Nephron (organoid): ENCODE measurements at regions not wholly inside any gene's neighbourhood (a gene's known extent, or its start where the extent isn't known, plus 50 kb on each side); places are given as distances from the start of the nearest gene placed in this dataset.
"Not testable (repeated sequence)": the region's sequence is repeated elsewhere in the genome, so short reads cannot be mapped to it uniquely, and the experiment has no call there.

ENCODE experiments used
- H3K27ac Mint-ChIP-seq, 3 experiments: 2 replicates each; pipeline ENCODE4 v1.8.0; 2020; ENCODE audit warnings: mixed read lengths in 3 of 3, mild to moderate bottlenecking in 2 of 3, moderate library complexity in 1 of 3
- H3K27me3 Mint-ChIP-seq: 2 replicates; pipeline ENCODE4 v1.8.0; 2021; ENCODE audit warnings: low read depth, mild to moderate bottlenecking, moderate library complexity, mixed read lengths
- H3K36me3 Mint-ChIP-seq: 2 replicates; pipeline ENCODE4 v1.8.0; 2020; ENCODE audit warnings: low read depth, mixed read lengths
- H3K4me1 Mint-ChIP-seq: 2 replicates; pipeline ENCODE4 v1.8.0; 2020; ENCODE audit warnings: mixed read lengths
- H3K4me3 Mint-ChIP-seq, 3 experiments: 2 replicates each; pipeline ENCODE4 v1.8.0; 2020; ENCODE audit warnings: mild to moderate bottlenecking in 3 of 3, mixed read lengths in 3 of 3, moderate library complexity in 2 of 3
- H3K9me3 Mint-ChIP-seq: 2 replicates; pipeline ENCODE4 v1.8.0; 2020; ENCODE audit warnings: mixed read lengths
- TF ChIP-seq, protein P1 (sequence below), 3 experiments: fragments of 200-600 bp; sonication (generic); IDR thresholded peaks; one replicate each; pipeline ENCODE4 v1.5.0; 2021; ENCODE audit warnings: antibody characterized with exemption in 3 of 3; ENCODE audit not compliant: unreplicated experiment in 3 of 3

DNA sequence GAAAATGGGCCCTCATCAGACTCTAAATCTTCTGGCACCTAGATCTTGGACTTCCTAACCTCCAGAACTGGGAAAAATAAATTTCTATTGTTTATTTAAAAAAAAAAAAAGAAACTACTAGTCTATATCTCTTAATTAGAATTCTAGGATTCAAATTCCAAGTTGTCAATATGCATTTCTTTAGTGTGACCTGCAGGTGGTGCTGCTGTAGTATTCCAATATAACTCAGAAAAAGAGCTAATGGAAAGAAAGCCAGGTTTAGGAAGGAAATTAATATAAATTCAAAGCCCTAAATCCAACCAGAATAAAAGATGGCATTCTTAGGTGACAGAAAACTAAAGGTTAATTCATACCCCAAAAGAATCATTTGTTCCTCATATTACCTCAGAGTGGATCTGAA lies 80.0 kb upstream of the NALF2 start:
- Mint-ChIP-seq H3K27ac (no peak overlapping the region), H3K9me3 (peaks cover 21% of the 10 kb centered on the region), H3K4me3 (no peak overlapping the region), H3K27me3 (no peaks in the 10 kb centered on the region), H3K36me3 (no peaks in the 10 kb centered on the region), H3K4me1 (peaks cover under 1% of the 10 kb centered on the region)
- TF ChIP-seq, protein P1, sequence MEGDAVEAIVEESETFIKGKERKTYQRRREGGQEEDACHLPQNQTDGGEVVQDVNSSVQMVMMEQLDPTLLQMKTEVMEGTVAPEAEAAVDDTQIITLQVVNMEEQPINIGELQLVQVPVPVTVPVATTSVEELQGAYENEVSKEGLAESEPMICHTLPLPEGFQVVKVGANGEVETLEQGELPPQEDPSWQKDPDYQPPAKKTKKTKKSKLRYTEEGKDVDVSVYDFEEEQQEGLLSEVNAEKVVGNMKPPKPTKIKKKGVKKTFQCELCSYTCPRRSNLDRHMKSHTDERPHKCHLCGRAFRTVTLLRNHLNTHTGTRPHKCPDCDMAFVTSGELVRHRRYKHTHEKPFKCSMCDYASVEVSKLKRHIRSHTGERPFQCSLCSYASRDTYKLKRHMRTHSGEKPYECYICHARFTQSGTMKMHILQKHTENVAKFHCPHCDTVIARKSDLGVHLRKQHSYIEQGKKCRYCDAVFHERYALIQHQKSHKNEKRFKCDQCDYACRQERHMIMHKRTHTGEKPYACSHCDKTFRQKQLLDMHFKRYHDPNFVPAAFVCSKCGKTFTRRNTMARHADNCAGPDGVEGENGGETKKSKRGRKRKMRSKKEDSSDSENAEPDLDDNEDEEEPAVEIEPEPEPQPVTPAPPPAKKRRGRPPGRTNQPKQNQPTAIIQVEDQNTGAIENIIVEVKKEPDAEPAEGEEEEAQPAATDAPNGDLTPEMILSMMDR (IDR thresholded peaks at IDR 0.05; ENCODE audit: unreplicated experiment in 3 of 3), result peak in 1 of 3 experiments; percentile 34

DNA sequence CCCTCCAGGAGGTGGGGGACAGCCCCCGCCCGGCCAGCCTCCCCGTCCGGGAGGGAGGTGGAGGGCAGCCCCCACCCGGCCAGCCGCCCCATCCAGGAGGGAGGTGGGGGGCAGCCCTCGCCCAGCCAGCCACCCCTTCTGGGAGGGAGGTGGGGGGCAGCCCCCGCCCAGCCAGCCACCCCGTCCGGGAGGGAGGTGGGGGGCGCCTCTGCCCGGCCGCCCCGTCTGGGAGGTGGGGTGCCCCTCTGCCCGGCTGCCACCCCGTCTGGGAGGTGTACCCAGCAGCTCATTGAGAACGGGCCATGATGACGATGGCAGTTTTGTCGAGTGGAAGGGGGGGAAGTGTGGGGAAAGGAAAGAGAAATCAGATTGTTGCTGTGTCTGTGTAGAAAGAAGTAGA lies 81.9 kb upstream of the NALF2 start:
- not testable (repeated sequence) for H3K4me1 Mint-ChIP-seq, H3K27ac Mint-ChIP-seq, H3K4me3 Mint-ChIP-seq, H3K36me3 Mint-ChIP-seq, H3K27me3 Mint-ChIP-seq
- peaks cover 27% of the 10 kb centered on the region for H3K9me3 Mint-ChIP-seq

DNA sequence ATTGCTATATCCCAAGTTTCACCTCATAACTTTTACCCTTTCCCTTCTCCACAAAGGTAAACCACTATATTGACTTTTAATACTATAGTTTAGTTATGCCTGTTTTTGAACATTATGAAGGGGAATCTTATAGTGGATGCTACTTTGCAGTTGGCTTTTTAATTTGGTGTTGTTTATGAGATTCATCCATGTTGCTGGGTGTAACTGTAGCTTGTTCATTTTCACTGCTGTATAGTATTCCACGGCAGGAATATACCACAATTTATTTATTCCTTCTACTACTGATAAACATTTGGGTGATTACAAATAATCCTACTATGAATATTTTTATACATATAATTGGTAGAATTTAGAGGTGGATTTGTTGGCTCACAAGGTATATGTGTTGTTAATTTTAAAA lies 88.4 kb upstream of the NALF2 start:
- H3K4me3 Mint-ChIP-seq, result no peak overlapping the region
- no peak overlapping the region for H3K27ac Mint-ChIP-seq
- H3K36me3 Mint-ChIP-seq, result no peaks in the 10 kb centered on the region
- no peaks in the 10 kb centered on the region for H3K4me1 Mint-ChIP-seq
- H3K9me3 Mint-ChIP-seq, result peaks cover 26% of the 10 kb centered on the region
- no peaks in the 10 kb centered on the region for H3K27me3 Mint-ChIP-seq
- TF ChIP-seq, protein P1 (IDR thresholded peaks at IDR 0.05; ENCODE audit: unreplicated experiment in 3 of 3), result no peak

DNA sequence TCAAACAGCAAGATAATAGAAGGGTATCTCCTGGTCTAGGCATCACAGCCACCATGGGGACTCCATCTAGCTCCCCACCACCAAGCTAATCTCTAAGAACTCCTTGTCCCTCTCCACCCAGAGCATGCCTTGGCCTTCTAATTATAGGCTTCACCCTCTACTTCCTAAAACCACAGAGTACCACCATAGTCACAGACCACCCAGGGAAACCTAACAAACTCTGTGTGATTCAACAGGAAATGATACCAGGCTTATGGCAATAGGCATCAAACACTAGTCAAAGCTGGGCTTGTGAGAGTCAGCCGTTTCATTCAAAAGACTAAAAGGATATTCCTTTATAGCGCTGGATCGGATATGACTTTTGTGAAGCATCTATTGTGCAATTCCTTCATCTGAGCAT lies 91.5 kb upstream of the NALF2 start:
- no peaks in the 10 kb centered on the region for H3K36me3 Mint-ChIP-seq
- H3K4me3 Mint-ChIP-seq, result no peak overlapping the region
- H3K4me1 Mint-ChIP-seq, result no peaks in the 10 kb centered on the region
- H3K27me3 Mint-ChIP-seq, result no peaks in the 10 kb centered on the region
- TF ChIP-seq, protein P1 (IDR thresholded peaks at IDR 0.05; ENCODE audit: unreplicated experiment in 3 of 3), result no peak
- H3K27ac Mint-ChIP-seq, result no peak overlapping the region
- H3K9me3 Mint-ChIP-seq, result peaks cover 11% of the 10 kb centered on the region

DNA sequence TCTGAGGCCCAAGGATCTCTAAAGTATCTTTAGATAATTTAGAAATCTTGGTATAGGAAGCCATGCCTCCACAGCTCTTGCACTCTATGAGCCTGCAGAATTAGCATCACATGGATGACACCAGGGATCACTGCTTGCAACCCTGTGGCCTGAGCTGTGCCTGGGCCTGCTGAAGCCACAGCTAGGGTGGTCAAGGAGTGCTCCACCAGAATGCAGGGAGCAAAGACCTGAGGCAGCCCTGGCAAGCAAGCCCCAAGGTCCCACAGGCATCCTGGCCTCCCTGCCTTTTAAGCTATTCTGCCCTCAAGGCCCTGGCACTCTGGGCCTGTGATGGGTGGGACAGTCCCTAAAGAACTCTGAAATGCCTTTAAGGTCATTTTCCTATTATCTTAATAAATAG lies 105.2 kb upstream of the NALF2 start:
- Mint-ChIP-seq H3K4me1 (no peaks in the 10 kb centered on the region), H3K27ac (peak overlapping the region in 2 of 3 experiments; percentile 61), H3K4me3 (no peak overlapping the region), H3K36me3 (no peaks in the 10 kb centered on the region), H3K9me3 (peaks cover 11% of the 10 kb centered on the region), H3K27me3 (no peaks in the 10 kb centered on the region)
- TF ChIP-seq, protein P1 (IDR thresholded peaks at IDR 0.05; ENCODE audit: unreplicated experiment in 3 of 3), result no peak

DNA sequence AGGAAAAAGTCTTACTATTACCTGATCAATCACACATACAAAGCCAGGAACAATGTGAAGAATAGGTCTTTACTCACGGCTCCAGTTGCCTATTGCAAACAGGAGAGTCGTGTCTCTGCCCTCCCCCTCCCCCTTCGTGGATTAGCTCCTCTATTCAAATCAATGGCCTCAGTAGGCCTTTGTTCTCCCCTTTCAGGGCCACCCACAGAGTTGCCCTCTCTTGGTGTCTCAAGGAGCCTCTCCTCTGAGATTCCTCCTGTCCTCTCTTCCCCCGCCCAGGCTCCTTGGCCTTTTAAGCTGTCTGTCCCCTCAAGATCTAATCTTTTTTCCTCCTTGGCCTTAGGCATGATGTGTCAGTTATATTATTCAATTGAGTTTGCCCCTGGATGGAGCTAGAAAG lies 107.2 kb upstream of the NALF2 start:
- Mint-ChIP-seq H3K27me3 (no peaks in the 10 kb centered on the region), H3K4me1 (no peaks in the 10 kb centered on the region), H3K4me3 (no peak overlapping the region), H3K27ac (peak overlapping the region in 2 of 3 experiments; percentile 32 to 76), H3K36me3 (no peaks in the 10 kb centered on the region), H3K9me3 (peaks cover 11% of the 10 kb centered on the region)
- TF ChIP-seq, protein P1 (IDR thresholded peaks at IDR 0.05; ENCODE audit: unreplicated experiment in 3 of 3), result no peak
